DMS53 treated with DMSO at 0.1 percent for 48 hours (cell line): ENCODE measurements at regions not wholly inside any gene's neighbourhood (a gene's known extent, or its start where the extent isn't known, plus 50 kb on each side); places are given as distances from the start of the nearest gene placed in this dataset.
"Not testable (repeated sequence)": the region's sequence is repeated elsewhere in the genome, so short reads cannot be mapped to it uniquely, and the experiment has no call there.

Experiments used
- DNase-seq: peaks from one replicate; lab custom pipeline; 2025; ENCODE audit not compliant: unreplicated experiment; lab: John Stamatoyannopoulos, UW

DNA sequence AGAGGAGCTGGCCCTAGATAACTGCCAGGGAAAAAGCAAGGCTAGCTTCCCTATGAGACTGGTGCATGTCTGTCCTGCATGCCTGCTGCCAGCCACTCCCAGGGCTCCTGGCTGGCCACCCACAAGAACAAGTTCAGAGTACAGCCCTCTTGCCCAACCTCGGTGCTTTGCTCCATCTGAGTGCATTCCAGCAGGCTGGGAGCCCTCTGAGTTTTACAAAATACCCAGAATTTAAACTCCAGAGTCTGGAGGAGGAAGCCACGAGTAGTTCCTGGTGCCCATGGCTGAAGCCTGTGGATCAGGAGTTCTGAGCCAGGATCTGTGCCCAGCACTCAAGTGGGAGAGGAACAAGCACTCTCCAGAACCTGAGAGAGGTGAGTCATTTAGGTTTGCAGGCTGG is 111.6 kb downstream of the MAGEE2 start:
- no peak for DNase-seq

DNA sequence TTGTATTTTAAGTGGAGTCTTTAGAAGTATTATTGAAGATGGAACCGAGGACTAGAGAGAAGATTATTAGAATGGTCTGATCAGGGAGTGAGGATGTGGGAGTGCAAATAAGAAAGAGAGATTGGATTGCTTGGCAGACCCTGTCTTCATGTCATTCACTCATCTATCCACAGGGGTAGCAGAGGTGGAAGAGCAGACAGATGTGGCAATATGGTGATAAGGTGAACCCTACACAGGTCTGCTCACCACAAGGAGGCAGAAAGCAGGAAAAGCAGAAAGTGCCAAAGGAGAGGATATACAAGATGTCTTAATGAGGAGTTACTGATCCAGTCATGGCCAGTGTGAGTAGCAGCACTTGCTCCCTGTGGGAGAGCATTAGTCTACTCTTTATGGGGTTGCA is 129.4 kb downstream of the MAGEE2 start:
- no peak for DNase-seq

DNA sequence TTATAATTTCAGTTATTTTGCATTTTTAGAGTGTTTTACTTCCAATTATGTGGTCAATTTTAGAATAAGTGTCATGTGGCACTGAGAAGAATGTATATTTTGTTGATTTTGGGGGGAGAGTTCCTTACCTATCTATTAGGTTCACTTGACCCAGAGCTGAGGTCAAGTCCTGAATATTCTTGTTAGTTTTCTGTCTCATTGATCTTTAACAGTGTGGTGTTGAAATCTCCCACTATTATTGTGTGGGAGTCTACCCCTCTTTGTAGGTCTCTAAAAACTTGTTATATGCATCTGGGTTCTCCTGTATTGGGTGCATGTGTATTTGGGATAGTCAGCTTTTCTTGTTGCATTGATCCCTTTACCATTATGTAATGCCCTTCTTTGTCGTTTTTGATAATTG is 127.0 kb upstream of the ZDHHC15 start:
- DNase-seq = no peak

DNA sequence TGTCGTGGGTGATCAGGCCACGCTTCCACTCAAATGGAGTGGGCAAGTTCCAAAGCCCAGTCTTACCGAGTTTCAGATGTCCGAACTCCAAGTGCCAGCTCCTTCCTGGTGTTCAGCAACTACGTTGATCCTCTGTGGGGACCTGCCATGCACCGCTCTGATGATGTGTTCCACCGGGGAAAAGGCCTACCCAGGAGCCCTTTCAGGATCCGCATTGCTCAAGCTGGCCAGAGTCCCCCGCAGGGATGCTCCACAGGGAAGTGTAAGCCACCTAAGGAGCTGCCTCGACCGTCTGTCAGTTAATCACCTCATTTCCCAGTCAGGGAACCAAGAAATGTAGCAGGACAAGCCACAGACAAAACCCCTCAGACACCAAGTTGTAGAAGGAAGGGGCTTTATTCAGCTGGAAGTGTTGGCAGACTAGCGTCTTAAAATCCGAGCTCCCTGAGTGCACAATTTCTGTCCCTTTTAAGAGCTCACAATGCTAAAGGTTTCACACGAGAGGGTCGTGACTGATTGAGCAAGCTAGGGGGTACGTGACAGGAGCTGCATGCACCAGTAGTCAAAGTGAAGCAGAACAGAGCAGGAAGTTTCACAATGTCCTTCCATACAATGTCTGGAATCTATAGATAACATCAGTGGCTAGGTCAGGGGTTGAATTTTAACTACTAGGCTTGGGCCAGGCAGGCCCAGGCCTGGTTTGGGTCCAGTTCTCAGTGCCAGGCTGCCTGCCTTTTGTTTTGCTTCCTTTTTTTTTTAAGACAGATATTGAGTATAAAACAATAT is 126.2 kb upstream of the ZDHHC15 start:
- no peak for DNase-seq

DNA sequence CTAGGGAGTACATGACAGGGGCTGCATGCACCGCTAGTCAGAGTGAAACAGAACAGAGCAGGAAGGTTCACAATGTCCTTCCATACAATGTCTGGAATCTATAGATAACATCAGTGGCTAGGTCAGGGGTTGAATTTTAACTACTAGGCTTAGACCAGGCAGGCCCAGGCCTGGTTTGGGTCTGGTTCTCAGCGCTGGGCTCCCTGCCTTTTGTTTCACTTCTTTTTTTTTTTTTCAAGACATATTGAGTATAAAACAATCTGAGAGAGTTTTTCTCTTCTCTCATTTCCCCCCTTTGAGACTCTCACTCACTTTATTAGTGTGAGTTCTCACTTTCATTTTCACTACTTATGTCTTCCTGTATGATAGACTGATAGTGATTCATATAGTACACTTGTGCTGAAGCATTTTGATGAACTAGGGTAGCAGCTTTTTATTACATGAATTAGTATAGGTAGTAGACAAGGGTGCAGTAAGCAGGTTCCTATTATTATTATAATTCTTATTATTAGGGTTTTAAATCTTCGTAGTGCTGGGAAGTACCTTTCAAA is 120.0 kb upstream of the ZDHHC15 start:
- no peak for DNase-seq

DNA sequence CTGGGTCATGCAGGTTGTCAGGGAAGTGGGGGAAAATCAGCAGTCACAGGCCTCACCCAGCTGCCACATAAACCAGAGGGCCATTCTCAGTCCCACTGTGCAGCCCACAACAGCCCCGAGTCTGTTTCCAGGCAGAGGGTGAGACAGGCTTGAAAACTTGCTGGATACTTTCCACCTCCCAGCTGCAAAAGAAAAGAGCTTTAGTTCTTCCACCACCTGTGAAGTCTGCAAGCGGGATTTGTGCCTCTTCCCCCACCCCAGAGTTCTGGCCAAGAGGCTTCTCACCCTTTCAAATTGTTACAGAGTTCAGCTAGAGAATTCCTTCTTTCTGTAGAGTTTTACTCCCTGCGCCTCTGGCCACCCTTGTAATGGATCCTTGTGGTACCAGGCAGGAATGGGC is 115.5 kb upstream of the ZDHHC15 start:
- no peak for DNase-seq

DNA sequence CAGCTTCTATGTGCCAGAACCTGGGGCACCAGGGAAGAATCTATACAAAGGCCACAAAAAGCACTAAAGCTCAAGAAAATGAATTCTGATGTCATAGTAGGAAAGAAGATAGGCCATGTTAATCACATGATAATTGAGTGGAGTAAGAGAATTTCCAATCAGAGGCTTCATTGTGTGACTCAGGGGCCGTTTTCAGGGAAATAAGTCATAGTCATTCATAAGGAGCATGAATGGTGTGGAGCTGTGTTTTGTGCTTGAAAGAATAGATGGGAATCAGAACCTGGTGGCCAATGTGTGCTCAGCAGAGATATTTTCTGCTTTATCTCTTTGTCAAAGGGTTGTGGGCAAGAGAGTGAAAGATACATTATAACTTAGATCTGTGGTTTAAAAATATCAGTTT is 102.4 kb upstream of the ZDHHC15 start:
- DNase-seq = no peak

DNA sequence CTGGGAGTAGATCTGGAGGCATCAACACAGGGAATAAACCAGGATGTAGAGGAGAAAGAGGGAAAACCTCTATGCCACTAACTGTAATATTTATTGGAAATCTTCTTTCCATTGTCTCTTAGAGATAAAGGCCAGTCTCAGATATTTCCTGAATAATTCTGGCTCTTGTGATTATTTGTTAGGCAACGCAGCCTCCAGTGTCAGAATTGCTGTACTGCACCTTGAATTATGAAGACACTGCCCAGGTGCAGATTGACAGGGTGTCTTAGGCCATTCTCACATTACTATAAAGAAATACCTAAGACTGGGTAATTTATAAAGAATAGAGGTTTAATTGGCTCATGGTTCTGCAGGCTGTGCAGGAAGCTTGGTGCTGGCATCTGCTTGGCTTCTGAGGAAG is 100.7 kb upstream of the ZDHHC15 start:
- DNase-seq = no peak

DNA sequence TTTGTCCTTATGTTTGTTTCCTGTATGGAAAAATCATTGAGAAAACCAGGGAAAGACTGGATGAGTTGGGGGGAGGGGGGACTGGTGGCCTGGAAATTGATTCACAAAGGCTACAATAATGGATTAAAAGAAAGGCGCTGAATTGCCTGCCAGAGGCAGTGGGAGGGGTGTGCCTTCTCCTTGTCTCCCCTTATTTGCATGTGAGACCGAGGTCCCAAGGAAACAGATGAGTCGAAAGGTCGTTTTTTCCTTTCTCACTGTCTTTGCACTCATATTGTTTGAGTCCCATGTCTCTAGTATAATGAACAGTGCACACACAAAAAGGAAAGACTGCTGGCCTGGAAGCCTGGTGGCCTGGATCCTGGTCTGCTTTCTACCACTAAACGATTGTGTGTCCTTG is 86.6 kb upstream of the ZDHHC15 start:
- no peak for DNase-seq

DNA sequence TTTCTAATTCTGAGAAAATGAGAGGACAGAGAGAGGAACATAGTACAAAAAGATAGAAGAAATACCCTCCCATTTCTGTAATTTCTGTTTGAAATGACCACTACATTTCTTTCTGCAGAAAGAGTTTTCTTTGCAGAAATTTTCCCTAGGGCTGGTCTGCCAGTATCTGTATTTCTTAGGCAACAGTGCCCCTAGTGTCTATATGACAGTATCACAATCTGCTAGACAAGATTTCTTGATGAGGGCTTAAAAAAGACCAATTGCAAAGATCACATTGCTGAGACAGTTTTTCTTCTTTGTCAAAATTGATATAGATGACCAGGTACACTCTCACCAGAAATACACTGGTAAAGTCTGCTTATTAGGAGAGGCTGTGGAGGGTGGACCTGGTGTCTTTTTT is 81.0 kb upstream of the ZDHHC15 start:
- DNase-seq = peak; percentile 13

DNA sequence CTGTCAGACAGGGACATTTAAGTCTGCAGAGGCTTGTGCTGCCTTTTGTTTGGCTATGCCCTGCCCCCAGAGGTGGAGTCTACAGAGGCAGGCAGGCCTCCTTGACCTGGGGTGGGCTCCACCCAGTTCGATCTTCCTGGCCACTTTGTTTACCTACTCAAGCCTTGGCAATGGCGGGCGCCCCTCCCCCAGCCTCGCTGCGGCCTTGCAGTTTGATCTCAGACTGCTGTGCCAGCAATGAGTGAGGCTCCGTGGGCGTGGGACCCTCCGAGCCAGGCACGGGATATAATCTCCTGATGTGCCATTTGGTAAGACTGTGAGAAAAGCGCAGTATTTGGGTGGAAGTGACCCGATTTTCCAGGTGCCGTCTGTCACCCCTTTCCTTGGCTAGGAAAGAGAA is 79.2 kb upstream of the ZDHHC15 start:
- DNase-seq = not testable (repeated sequence)

DNA sequence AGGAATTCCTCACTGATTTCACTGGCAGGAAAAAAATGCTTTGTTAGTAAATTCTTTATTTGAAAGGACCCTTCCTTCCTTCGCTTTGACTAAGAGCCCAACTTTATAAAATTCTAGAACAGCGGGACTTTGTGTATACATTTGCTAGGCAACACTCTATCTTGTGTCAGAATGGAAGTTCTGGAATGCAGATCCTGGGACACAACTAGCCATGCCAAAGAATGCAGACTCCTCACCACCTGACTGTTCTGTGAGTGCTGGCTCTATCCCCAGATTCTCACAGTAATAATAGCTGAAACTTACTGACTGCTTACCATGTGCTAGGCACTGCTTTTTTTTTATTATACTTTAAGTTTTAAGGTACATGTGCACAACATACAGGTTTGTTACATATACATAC is 73.3 kb upstream of the ZDHHC15 start:
- no peak for DNase-seq

DNA sequence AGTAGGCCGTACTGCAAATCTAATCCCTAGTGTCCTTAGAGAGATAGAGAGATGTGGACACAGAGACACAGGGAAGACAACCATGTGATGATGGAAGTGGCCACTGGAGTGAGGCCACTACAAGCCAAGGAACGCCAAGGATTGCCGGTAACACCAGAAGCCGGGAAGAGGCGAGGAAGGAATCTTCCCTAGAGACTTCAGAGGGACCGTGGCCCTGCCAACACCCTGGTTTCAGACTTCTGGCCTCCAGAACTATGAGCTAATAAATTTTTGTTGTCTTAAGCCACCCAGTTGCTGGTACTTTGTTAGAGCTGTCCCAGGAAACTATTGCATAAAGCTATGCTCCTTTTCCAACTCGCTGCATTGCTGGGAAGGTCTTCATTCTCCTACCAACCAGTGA is 70.3 kb upstream of the ZDHHC15 start:
- not testable (repeated sequence) for DNase-seq

DNA sequence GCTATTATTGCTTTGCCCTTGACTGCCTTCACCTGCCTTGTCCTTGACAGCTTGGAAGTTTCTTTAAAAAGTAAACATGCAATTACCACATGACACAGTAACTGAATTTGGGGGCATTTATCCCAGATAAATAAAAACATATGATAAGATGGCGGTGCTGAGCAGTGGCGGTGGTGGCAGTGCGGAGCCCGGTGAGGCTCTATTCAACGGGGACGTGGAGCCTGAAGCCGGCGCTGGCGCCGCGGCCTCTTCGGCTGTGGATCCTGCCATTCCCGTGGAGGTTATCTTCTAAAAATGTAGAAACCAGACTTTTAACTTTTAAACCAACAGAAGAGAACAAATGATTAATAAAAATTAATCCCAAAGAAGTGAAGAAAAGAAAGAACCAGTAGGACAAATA is 59.7 kb upstream of the ZDHHC15 start:
- no peak for DNase-seq
